Uterus (tissue), 2 donors: ENCODE measurements at regions not wholly inside any gene's neighbourhood (a gene's known extent, or its start where the extent isn't known, plus 50 kb on each side); places are given as distances from the start of the nearest gene placed in this dataset.

Experiments
- CTCF ChIP-seq, 4 experiments: fragments of 200-600 bp in 2 of 4; fragments of 450-650 bp in 2 of 4; sonication (generic) in 2 of 4; IDR thresholded peaks; one replicate each; pipeline ENCODE4 v1.5.1; 2016 to 2019; ENCODE audit warnings: antibody characterized with exemption in 4 of 4, mild to moderate bottlenecking in 2 of 4, moderate library complexity in 1 of 4
- POLR2A ChIP-seq, 2 donors: fragments of 450-650 bp; IDR thresholded peaks; one replicate each; pipeline ENCODE4 v1.6.1; 2016; ENCODE audit warnings: antibody characterized with exemption in 2 of 2, mild to moderate bottlenecking in 1 of 2, moderate library complexity in 1 of 2

DNA sequence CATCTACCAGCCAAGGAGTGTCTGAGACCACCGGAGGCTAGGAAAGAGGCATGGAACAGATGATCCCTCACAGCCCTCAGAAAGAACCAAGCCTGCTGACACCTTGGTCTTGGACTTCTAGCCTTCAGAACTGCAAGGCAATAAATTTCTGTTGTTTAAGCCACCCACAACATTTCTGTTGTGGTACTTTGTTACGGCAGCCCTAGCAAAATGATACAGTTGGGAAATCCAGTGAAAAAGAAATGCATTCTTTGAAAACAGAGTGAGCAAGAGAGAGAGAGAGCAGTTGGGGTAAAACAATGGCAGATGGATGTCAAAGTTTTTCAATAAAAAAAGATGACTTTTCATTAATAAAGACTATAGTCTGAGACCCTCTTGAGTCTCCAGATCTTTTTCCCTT, 219.4 kb downstream of the NFKBIZ start:
- no peak for TF ChIP-seq POLR2A (IDR thresholded peaks at IDR 0.05)
- TF ChIP-seq CTCF (IDR thresholded peaks at IDR 0.05) = no peak
